GM12875 (cell line): ENCODE measurements at regions not wholly inside any gene's neighbourhood (a gene's known extent, or its start where the extent isn't known, plus 50 kb on each side); places are given as distances from the start of the nearest gene placed in this dataset.

ENCODE experiments used
- H3K4me3 ChIP-seq: one replicate; pipeline ENCODE4 v1.5.1; 2011; ENCODE audit warnings: low read depth, low read length, control low read depth
- CTCF ChIP-seq: IDR thresholded peaks from 2 replicates; pipeline ENCODE4 v1.5.1; 2011; ENCODE audit warnings: low read depth, mild to moderate bottlenecking, control low read depth, inconsistent platforms, low read length, moderate library complexity, borderline replicate concordance; ENCODE audit not compliant: insufficient read depth

GRCh38 chr3:102237181-102237580, 197.6 kb upstream of the ZPLD1 start:
- TF ChIP-seq CTCF, result no peak
- H3K4me3 ChIP-seq, result no peak overlapping the region

- no peak overlapping the region for H3K4me3 ChIP-seq
- TF ChIP-seq CTCF, result no peak
These were observed 197.0 kb upstream of the ZPLD1 start for GRCh38 chr3:102237838-102238237.

- H3K4me3 ChIP-seq, result no peak overlapping the region
- no peak for TF ChIP-seq CTCF
These were observed 196.5 kb upstream of the ZPLD1 start for GRCh38 chr3:102238362-102238761.

- no peak overlapping the region for H3K4me3 ChIP-seq
- no peak for TF ChIP-seq CTCF
These were observed 194.1 kb upstream of the ZPLD1 start for GRCh38 chr3:102240720-102241119.

- no peak overlapping the region for H3K4me3 ChIP-seq
- TF ChIP-seq CTCF, result no peak
These were observed 185.7 kb upstream of the ZPLD1 start for GRCh38 chr3:102248981-102249705.

GRCh38 chr3:102255736-102256135, 179.1 kb upstream of the ZPLD1 start:
- no peak for TF ChIP-seq CTCF
- no peak overlapping the region for H3K4me3 ChIP-seq

GRCh38 chr3:102258666-102259227, 176.1 kb upstream of the ZPLD1 start:
- no peak for TF ChIP-seq CTCF
- no peak overlapping the region for H3K4me3 ChIP-seq
